Subcutaneous abdominal adipose tissue (tissue), 5 donors: ENCODE measurements at regions not wholly inside any gene's neighbourhood (a gene's known extent, or its start where the extent isn't known, plus 50 kb on each side); places are given as distances from the start of the nearest gene placed in this dataset.
"Not testable (repeated sequence)": the region's sequence is repeated elsewhere in the genome, so short reads cannot be mapped to it uniquely, and the experiment has no call there.

Source experiments
- H3K27ac ChIP-seq: one replicate; pipeline ENCODE4 v1.7.0; 2013; ENCODE audit warnings: low read depth, mild to moderate bottlenecking, inconsistent platforms, low read length, moderate library complexity
- H3K27me3 ChIP-seq, 5 donors: one replicate each; pipeline ENCODE4 v1.7.0; 2013; ENCODE audit warnings: low read length in 5 of 5, inconsistent platforms in 1 of 5; ENCODE audit not compliant: control insufficient read depth in 5 of 5, insufficient read depth in 4 of 5
- H3K36me3 ChIP-seq, 5 donors: one replicate each; pipeline ENCODE4 v1.7.0; 2013; ENCODE audit warnings: low read length in 5 of 5; ENCODE audit not compliant: control insufficient read depth in 5 of 5, insufficient read depth in 5 of 5
- H3K4me1 ChIP-seq, 5 donors: one replicate each; pipeline ENCODE4 v1.7.0; 2013; ENCODE audit warnings: low read length in 5 of 5, mild to moderate bottlenecking in 3 of 5, moderate library complexity in 1 of 5; ENCODE audit not compliant: control insufficient read depth in 5 of 5, insufficient read depth in 5 of 5
- H3K4me3 ChIP-seq, 5 donors: one replicate each; pipeline ENCODE4 v1.7.0; 2013; ENCODE audit warnings: low read length in 5 of 5, low read depth in 1 of 5
- H3K9ac ChIP-seq, 5 donors: one replicate each; pipeline ENCODE4 v1.7.0; 2013; ENCODE audit warnings: low read length in 5 of 5, mild to moderate bottlenecking in 4 of 5, moderate library complexity in 3 of 5
- H3K9me3 ChIP-seq, 5 donors: one replicate each; pipeline ENCODE4 v1.7.0; 2013; ENCODE audit warnings: low read length in 5 of 5; ENCODE audit not compliant: control insufficient read depth in 5 of 5
- donor health status: healthy.
- donor health status: healthy.
- donor health status: healthy.
- donor health status: healthy.
- donor health status: healthy.

- Histone ChIP-seq H3K27me3 (no peaks in the 10 kb centered on the region), H3K9me3 (no peaks in the 10 kb centered on the region), H3K4me1 (no peaks in the 10 kb centered on the region), H3K9ac (no peak overlapping the region), H3K4me3 (no peak overlapping the region), H3K36me3 (no peaks in the 10 kb centered on the region), H3K27ac (no peak overlapping the region)
These were observed 104.9 kb downstream of the CHIC2 start for GRCh38 chr4:53959343-53960120.

GRCh38 chr4:53956454-53956853, 108.0 kb downstream of the CHIC2 start:
- Histone ChIP-seq H3K4me3 (no peak overlapping the region), H3K27me3 (no peaks in the 10 kb centered on the region), H3K4me1 (no peaks in the 10 kb centered on the region), H3K9me3 (no peaks in the 10 kb centered on the region), H3K36me3 (no peaks in the 10 kb centered on the region), H3K27ac (no peak overlapping the region), H3K9ac (no peak overlapping the region)

GRCh38 chr4:53956053-53956452, 108.4 kb downstream of the CHIC2 start:
- Histone ChIP-seq H3K36me3 (no peaks in the 10 kb centered on the region), H3K27ac (no peak overlapping the region), H3K9ac (no peak overlapping the region), H3K9me3 (no peaks in the 10 kb centered on the region), H3K4me1 (no peaks in the 10 kb centered on the region), H3K4me3 (no peak overlapping the region), H3K27me3 (no peaks in the 10 kb centered on the region)

GRCh38 chr4:53951414-53951813, 113.0 kb downstream of the CHIC2 start:
- Histone ChIP-seq H3K27me3 (no peaks in the 10 kb centered on the region), H3K9me3 (no peaks in the 10 kb centered on the region), H3K9ac (no peak overlapping the region), H3K4me3 (no peak overlapping the region), H3K4me1 (no peaks in the 10 kb centered on the region), H3K27ac (no peak overlapping the region), H3K36me3 (no peaks in the 10 kb centered on the region)

GRCh38 chr4:53943345-53944085, 120.9 kb downstream of the CHIC2 start:
- Histone ChIP-seq H3K4me3 (no peak overlapping the region), H3K9me3 (peaks cover 0 to 10% (median 6%) of the 10 kb centered on the region in 5 donors), H3K9ac (no peak overlapping the region), H3K27ac (no peak overlapping the region), H3K27me3 (no peaks in the 10 kb centered on the region), H3K4me1 (no peaks in the 10 kb centered on the region), H3K36me3 (no peaks in the 10 kb centered on the region)

GRCh38 chr4:53942712-53943111, 121.7 kb downstream of the CHIC2 start:
- Histone ChIP-seq H3K9me3 (peaks cover 0 to 10% (median 6%) of the 10 kb centered on the region in 5 donors), H3K36me3 (no peaks in the 10 kb centered on the region), H3K27ac (no peak overlapping the region)

GRCh38 chr4:53941331-53941730, 123.1 kb downstream of the CHIC2 start:
- no peak overlapping the region for H3K27ac ChIP-seq
- H3K27me3 ChIP-seq: peaks cover 0 to 2% (median 0%) of the 10 kb centered on the region in 5 donors
- no peak overlapping the region for H3K9ac ChIP-seq
- H3K9me3 ChIP-seq: peaks cover 0 to 10% (median 6%) of the 10 kb centered on the region in 5 donors
- no peaks in the 10 kb centered on the region for H3K4me1 ChIP-seq
- no peak overlapping the region for H3K4me3 ChIP-seq
- H3K36me3 ChIP-seq: no peaks in the 10 kb centered on the region

More at GRCh38 chr4:53942712-53943111, 121.7 kb downstream of the CHIC2 start:
- Histone ChIP-seq H3K4me3 (no peak overlapping the region), H3K27me3 (peaks cover 0 to 2% (median 0%) of the 10 kb centered on the region in 5 donors), H3K4me1 (no peaks in the 10 kb centered on the region), H3K9ac (no peak overlapping the region)

GRCh38 chr4:53939892-53940291, 124.5 kb downstream of the CHIC2 start:
- H3K9me3 ChIP-seq, H3K4me3 ChIP-seq, H3K27ac ChIP-seq, H3K36me3 ChIP-seq, H3K9ac ChIP-seq, H3K27me3 ChIP-seq, H3K4me1 ChIP-seq: not testable (repeated sequence)

- Histone ChIP-seq H3K4me3 (no peak overlapping the region), H3K27me3 (peaks cover 0 to 3% (median 2%) of the 10 kb centered on the region in 5 donors)
These were observed 126.5 kb downstream of the CHIC2 start for GRCh38 chr4:53937918-53938317.

GRCh38 chr4:53937327-53937726, 127.1 kb downstream of the CHIC2 start:
- no peak overlapping the region for H3K27ac ChIP-seq
- H3K9ac ChIP-seq: no peak overlapping the region
- H3K4me1 ChIP-seq: no peaks in the 10 kb centered on the region
- no peak overlapping the region for H3K4me3 ChIP-seq
- H3K27me3 ChIP-seq: peaks cover 0 to 4% (median 2%) of the 10 kb centered on the region in 5 donors
- H3K9me3 ChIP-seq: peaks cover 0 to 10% (median 6%) of the 10 kb centered on the region in 5 donors
- H3K36me3 ChIP-seq: no peaks in the 10 kb centered on the region

More at GRCh38 chr4:53937918-53938317, 126.5 kb downstream of the CHIC2 start:
- Histone ChIP-seq H3K4me1 (no peaks in the 10 kb centered on the region), H3K27ac (no peak overlapping the region), H3K9ac (no peak overlapping the region), H3K9me3 (peaks cover 0 to 10% (median 6%) of the 10 kb centered on the region in 5 donors), H3K36me3 (no peaks in the 10 kb centered on the region)
